ENCODE measurements at regions not wholly inside any gene's neighbourhood (a gene's known extent, or its start where the extent isn't known, plus 50 kb on each side); places are given as distances from the start of the nearest gene placed in this dataset.

- H4K20me1 ChIP-seq (ENCODE audit: insufficient read depth) = no peaks in the 10 kb centered on the region
- TF ChIP-seq CTCF (conservative IDR thresholded peaks at IDR 0.05) = no peak
- no peak for TF ChIP-seq EZH2 (IDR thresholded peaks at IDR 0.05; ENCODE audit: low read depth)
- no peak overlapping the region; the same call in 1 of the 2 replicates for H3K4me3 ChIP-seq
- 0 out of 2 replicates have a peak overlapping the region, but pooled peaks have one; percentile 29 for H2AFZ ChIP-seq
- peaks cover 6% of the 10 kb centered on the region; the same call in 1 of the 2 replicates for H3F3A ChIP-seq (ENCODE audit: insufficient read depth, low read depth)
- ChIA-PET POLR2A (ENCODE audit: unreplicated experiment) (no interaction called here), CTCF (no interaction called here)
- intact Hi-C loops (cut with micrococcal nuclease; ENCODE audit: unreplicated experiment) = no loop called here
- H3K4me2 ChIP-seq = peak overlapping the region; percentile 59
- H3K27ac ChIP-seq = no peak overlapping the region
- H3K36me3 ChIP-seq (ENCODE audit: low read depth) = no peaks in the 10 kb centered on the region
- no peaks in the 10 kb centered on the region for H3K9me3 ChIP-seq (ENCODE audit: insufficient read depth, low read depth)
- H3K27me3 ChIP-seq (ENCODE audit: insufficient read depth, low read depth) = peaks cover 5% of the 10 kb centered on the region
- DNase-seq = peak; percentile 24 to 49
- H3K9me2 ChIP-seq (ENCODE audit: insufficient read depth) = no peaks in the 10 kb centered on the region
- no peaks in the 10 kb centered on the region for H3K4me1 ChIP-seq (replicated peaks; ENCODE audit: insufficient read depth)
- no TSS peak for BruUV-seq (replicated peaks)
- H3K79me2 ChIP-seq (ENCODE audit: low read depth) = no peaks in the 10 kb centered on the region
Measured at GRCh38 chr12:94872007-94872653, 131.4 kb downstream of the NDUFA12 start.

GRCh38 chr12:94870511-94870910, 133.0 kb downstream of the NDUFA12 start:
- no peak for DNase-seq
- H3K4me3 ChIP-seq = no peak overlapping the region
- intact Hi-C loops (cut with micrococcal nuclease; ENCODE audit: unreplicated experiment) = no loop called here
- no TSS peak for BruUV-seq (replicated peaks)
- H3K9me3 ChIP-seq (ENCODE audit: insufficient read depth, low read depth) = no peaks in the 10 kb centered on the region
- H3K4me1 ChIP-seq (replicated peaks; ENCODE audit: insufficient read depth) = no peaks in the 10 kb centered on the region
- H3K79me2 ChIP-seq (ENCODE audit: low read depth) = no peaks in the 10 kb centered on the region
- H2AFZ ChIP-seq = no peak overlapping the region
- no peaks in the 10 kb centered on the region for H4K20me1 ChIP-seq (ENCODE audit: insufficient read depth)
- ChIA-PET CTCF (interaction anchor here (0.6 kb wide), 1 partner anchor 66 kb away, joined by 6 read pairs; no protein-coding TSS in a partner anchor), POLR2A (ENCODE audit: unreplicated experiment) (no interaction called here)
- H3K27me3 ChIP-seq (ENCODE audit: insufficient read depth, low read depth) = peaks cover 5% of the 10 kb centered on the region
- no peak overlapping the region for H3K27ac ChIP-seq
- TF ChIP-seq CTCF (conservative IDR thresholded peaks at IDR 0.05) (no peak), EZH2 (IDR thresholded peaks at IDR 0.05; ENCODE audit: low read depth) (no peak)
- H3F3A ChIP-seq (ENCODE audit: insufficient read depth, low read depth) = peaks cover 6% of the 10 kb centered on the region; the same call in 1 of the 2 replicates
- no peak overlapping the region for H3K4me2 ChIP-seq
- H3K9me2 ChIP-seq (ENCODE audit: insufficient read depth) = no peaks in the 10 kb centered on the region
- H3K36me3 ChIP-seq (ENCODE audit: low read depth) = no peaks in the 10 kb centered on the region

GRCh38 chr12:94868161-94868560, 135.3 kb downstream of the NDUFA12 start:
- Histone ChIP-seq H3K4me1 (replicated peaks; ENCODE audit: insufficient read depth) (no peaks in the 10 kb centered on the region), H3K9me3 (ENCODE audit: insufficient read depth, low read depth) (no peaks in the 10 kb centered on the region), H3K9me2 (ENCODE audit: insufficient read depth) (no peaks in the 10 kb centered on the region), H4K20me1 (ENCODE audit: insufficient read depth) (no peaks in the 10 kb centered on the region), H3K36me3 (ENCODE audit: low read depth) (no peaks in the 10 kb centered on the region), H3F3A (ENCODE audit: insufficient read depth, low read depth) (no peaks in the 10 kb centered on the region), H3K4me2 (no peak overlapping the region), H3K4me3 (no peak overlapping the region), H2AFZ (no peak overlapping the region), H3K27ac (no peak overlapping the region), H3K79me2 (ENCODE audit: low read depth) (no peaks in the 10 kb centered on the region), H3K27me3 (ENCODE audit: insufficient read depth, low read depth) (peaks cover 5% of the 10 kb centered on the region)
- CTCF ChIA-PET = no interaction called here
- TF ChIP-seq EZH2 (IDR thresholded peaks at IDR 0.05; ENCODE audit: low read depth) (no peak), CTCF (conservative IDR thresholded peaks at IDR 0.05) (no peak)
- no peak for DNase-seq
- BruUV-seq (replicated peaks) = no TSS peak
- intact Hi-C loops (cut with micrococcal nuclease; ENCODE audit: unreplicated experiment) = no loop called here
- POLR2A ChIA-PET (ENCODE audit: unreplicated experiment) = no interaction called here
